Activated T-helper 1 cell treated with anti-CD3 and anti-CD28 coated beads, Interleukin-2, amount 50 U/mL, for 16 hours (primary cell): ENCODE measurements at regions not wholly inside any gene's neighbourhood (a gene's known extent, or its start where the extent isn't known, plus 50 kb on each side); places are given as distances from the start of the nearest gene placed in this dataset.

ENCODE experiments used
- DNase-seq, 2 donors: peaks; one replicate each; pipeline ENCODE4 v3.0.0-alpha.2; 2020; ENCODE audit warnings: low read depth in 1 of 2, low spot score in 1 of 2

- no peak for DNase-seq
Measured at GRCh38 chr4:181671672-181672071, 571.5 kb upstream of the TENM3 start.

DNA sequence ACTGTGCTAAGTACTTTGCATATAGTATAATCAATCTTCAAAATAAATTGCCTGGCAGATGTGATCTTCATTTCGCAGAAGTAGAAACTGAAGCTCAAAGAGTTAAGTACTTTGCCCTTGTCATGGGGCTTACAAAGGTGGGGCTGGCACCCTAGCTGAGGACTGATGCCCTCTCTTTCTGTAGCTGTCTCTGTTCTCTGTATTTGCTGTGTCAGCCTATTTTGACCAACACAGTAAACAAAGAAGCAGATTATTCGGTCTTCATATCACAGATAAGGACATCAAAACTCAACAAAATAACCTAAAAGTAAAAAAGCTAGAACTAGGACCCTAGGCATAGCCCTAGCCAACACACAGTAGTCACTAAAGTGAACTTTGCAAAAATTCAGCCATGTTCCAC lies 570.5 kb upstream of the TENM3 start:
- DNase-seq: no peak

- no peak for DNase-seq
Measured at GRCh38 chr4:181674315-181674875, 568.8 kb upstream of the TENM3 start.

DNA sequence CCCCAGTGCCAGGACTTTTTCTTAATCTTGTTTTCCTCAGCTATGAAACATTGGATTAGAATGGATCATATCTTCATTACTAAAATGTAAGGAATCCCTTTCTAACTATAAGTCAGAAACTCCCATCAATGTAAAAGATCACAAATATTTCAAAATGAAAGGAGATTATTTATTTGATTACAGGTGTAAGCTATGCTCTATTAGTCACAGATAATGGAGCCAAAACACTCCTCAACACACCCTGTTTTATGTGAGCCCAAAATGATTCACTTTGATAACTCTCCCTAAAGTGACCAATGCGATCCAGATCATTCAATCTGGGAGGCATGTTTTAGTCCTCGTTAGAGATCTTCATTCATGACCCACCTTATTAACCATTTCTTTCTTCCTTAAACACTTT lies 566.7 kb upstream of the TENM3 start:
- no peak for DNase-seq

DNA sequence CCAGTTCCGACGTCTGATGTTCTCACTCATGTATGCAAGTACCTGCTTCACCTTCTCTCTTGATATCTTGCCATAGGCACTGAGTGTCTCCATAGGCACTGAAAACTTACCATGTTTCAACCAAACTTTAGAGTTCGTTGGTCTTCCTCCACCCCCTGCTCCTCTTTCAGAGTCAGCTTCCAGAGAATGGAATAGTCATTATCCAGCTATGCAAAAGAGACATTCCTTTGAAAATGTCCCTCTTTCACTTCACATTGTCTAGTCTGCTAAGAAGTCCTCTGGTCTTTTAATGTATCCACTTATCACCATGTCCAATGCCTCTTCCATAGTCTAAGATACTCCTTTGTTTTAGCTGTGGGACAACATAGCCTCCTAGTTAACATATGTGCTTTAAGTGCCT lies 566.0 kb upstream of the TENM3 start:
- DNase-seq: no peak

GRCh38 chr4:181677621-181678020 lies 565.6 kb upstream of the TENM3 start:
- no peak for DNase-seq

DNA sequence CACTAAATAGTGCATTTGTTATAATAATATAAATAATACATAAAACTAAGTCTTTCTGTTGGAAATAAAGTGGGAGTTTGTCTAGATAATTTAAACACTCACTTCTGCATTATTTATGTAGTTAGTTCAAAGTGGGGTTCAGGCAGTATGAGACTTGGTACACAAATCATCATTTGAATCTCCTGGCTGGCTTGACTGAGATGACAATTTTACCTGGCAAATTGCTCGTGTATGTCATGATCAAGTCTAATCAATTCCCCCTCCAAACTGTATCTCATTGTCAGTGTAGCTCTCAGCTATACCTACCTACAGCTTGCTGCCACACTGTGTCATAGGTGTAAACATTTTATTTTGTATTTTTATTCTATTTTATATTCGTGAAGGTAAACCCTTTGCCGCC lies 563.4 kb upstream of the TENM3 start:
- no peak for DNase-seq

- DNase-seq: no peak
Measured at GRCh38 chr4:181682367-181683047, 560.7 kb upstream of the TENM3 start.

DNA sequence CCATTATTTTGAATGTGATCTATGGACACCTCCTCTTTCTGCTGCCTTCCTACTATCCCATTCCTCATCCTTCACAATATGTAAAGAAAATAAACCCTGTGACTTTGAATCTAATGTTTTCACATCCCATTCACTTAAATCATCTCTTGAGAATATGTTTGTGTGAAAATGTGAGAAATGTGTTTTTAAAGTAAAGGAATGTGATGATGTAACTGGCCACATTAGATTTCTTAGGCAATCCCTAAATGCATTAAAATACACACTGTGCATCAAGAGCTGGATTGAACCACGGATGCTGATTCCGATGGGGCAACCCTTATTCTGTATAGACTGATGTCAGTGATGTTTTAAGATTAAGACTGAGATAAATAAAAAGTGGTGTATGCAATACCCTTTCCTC lies 558.9 kb upstream of the TENM3 start:
- DNase-seq: no peak

GRCh38 chr4:181685461-181685860 lies 557.7 kb upstream of the TENM3 start:
- no peak for DNase-seq

GRCh38 chr4:181685911-181686310 lies 557.3 kb upstream of the TENM3 start:
- no peak for DNase-seq

DNA sequence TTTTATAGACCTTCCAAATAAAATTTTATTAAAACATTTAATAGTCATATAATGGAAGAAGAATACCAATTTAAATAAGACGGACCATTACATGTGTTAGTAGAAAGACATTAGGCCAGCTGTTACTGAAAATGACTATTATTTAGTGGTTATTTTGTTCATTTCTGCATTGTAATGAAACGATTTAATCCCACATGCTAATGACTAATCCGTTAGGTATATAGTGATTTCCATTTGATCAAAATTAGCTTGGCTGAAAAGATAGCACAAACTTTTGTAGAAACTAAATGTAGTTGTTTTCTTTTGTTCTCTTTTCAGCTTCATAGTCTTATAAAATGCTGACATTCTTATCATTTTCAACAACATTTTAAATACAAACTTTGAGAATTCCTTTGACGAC lies 556.1 kb upstream of the TENM3 start:
- no peak for DNase-seq

DNA sequence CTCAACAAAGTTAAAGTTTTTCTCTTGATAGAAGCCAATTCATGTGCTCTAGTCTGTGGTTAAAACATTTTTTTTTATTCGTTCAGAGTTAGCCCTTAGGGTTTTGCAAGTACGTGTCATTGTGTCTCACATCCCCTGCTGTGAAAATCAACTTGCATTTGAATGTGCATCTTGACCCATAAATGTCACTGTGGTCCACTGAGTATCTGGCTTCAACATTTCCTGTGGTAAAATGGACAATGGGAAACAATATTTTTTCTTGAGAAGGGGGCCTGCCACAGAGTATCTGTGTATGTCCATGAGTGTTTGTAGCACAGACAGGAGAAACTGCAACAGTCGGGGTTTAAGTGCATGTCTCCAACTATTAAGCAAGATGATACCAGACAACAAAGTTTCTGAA lies 554.8 kb upstream of the TENM3 start:
- no peak for DNase-seq

DNA sequence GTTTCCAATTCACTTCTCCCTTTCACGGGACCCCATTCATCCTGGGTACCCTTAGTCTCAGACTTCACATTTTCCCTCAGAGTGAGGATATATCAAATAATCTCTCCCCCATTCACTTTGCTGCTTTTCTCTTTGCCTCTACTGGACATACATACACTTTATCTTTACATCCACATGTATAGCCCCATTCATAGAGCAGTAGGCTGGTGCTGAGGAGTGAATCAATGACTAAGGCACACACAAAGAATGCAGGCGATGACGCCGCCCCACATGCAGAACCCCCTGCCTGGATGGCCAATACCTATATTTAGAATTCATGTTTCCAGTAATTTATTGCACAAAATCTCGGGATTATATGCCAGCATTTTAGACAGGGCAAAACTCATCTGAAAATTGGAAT lies 554.3 kb upstream of the TENM3 start:
- no peak for DNase-seq

GRCh38 chr4:181690498-181690897 lies 552.7 kb upstream of the TENM3 start:
- no peak for DNase-seq

- no peak for DNase-seq
Measured at GRCh38 chr4:181692965-181693364, 550.2 kb upstream of the TENM3 start.

DNA sequence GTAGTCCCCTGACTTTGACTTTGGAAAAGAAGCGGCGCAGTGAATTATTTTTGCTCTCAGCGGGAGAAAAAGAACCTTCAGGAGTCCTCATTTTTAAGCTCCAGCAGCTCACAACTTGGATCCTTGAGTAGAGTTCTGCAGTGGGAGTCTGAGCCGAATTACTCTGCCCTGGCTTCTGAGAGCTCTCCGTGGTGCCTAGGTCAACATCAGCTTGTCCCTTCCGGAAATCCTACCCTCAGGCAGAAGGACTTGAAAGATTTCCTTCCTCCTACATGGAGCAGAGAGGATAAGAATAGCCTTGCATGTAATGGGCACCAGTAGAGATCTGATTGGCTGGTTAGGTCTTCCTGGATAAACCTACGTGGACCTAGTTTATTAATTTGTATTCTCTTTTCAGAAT lies 549.7 kb upstream of the TENM3 start:
- DNase-seq: no peak

DNA sequence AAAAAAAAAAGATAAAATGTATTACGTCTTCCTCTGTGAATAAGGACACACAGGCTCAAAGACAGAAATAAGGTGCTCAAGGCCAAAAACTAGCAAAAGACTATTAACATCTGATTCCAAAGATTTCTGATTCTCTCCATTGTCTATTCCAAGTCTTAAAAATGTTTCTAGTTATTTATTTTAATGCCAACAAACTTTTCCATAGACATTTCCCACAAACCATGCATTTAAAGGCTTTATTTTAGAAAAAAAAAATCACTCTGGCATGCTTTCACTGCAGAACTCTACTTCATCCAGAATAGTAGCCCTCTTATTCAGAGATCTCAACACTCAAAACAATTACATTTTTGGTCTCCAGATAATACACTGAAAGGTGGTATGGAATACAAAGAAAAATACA lies 545.0 kb upstream of the TENM3 start:
- DNase-seq: no peak

DNA sequence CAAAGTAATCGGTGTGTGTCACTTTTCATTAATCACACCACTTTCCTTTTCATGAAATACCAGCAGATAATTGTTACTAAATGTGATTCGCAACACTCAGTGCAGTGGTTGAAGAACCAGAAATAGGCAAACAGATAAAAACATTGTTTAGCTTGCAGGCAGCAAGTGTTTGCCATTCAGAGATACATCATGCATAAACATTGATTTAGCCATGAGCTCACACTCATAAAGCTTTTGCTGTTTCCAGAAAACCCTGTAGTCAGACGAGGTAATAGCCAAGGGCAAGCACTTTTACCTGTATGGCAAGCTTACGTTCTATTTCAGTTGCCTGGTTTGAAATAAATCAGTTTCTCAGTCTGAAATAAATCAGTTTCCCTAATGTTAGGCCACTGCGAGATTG lies 542.0 kb upstream of the TENM3 start:
- no peak for DNase-seq

DNA sequence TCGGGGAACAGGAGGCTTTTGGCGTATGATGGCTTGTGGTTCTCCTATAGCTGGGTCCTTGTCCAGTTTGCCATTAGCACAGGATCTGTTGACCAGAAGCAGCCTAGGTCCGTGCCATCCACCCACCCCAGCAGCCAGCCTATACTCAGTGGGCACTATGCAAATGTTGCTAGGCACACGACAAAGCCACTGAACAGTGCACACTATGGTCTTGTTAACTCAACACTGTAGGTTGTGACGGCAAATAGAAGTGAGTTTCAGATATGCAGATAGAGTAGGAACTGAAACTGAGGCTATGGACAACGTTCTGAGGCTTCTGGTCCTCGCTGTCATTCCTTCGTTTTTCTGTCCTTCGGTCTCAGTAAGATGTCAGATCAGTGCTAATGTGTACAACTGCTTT lies 541.3 kb upstream of the TENM3 start:
- no peak for DNase-seq

DNA sequence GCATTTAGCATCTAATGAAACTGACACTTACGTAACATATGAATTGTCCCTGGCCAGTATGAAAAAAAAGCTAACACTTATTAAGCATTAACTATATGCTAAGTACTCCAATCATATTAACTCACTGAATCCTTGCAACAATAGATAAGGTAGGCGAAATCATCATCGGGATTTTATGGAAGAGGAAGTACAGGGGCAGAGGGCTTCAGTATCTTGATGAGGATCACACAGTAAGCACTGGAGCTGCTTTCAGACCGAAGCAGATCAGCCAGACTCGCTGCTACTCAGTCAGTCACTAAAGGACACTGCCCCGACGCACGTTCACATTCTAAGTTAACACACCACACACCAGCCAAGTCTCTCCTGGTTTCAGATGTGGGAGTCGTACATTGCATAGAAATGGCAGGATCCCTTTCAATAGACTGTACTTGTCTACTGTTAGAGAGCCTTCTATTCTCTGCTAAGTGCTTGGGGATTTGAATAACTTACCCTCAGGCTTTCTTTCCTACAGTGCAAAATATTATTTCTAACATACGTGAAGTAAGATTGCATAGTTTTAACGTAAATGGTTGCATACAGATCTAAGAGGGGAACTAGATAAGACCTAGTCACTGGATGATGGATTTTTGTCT lies 540.2 kb upstream of the TENM3 start:
- DNase-seq: no peak

DNA sequence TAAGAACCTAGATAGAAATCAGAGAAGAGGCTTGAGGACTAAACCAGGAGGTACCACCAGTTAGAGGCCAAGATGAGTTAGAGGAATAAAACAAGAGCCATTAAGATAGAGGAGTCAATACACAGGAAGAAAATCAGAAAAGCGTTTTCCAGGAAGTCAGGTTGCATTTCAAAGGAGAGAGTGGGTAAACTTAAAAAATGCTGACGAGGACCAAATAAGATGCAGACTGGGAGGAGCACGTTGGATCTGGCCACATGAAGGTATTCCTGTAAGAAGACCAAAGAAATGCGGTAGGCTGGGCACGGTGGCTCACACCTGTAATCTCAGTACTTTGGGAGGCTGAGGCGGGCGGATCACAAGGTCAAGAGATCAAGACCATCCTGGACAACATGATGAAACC lies 533.1 kb upstream of the TENM3 start:
- DNase-seq: no peak

DNA sequence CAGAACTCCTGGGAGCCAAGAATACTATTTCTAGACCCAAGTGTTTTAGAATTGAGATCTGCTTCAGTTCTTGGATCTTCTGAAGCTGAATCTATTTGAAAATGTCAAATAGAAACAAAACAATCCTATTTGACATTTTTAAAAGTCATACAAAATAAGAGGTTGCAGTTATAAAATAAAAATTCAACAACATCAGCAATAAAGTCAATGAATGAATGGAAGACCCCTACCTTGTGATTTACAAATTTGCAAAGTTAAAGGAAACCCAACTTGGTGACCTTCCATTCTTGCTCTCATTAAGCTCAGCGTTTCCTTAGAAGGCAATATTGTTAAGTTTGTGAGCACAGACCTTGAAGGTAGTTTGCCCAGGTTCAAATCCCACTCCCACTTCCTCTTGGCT lies 531.8 kb upstream of the TENM3 start:
- DNase-seq: no peak
